ENCODE measurements at regions not wholly inside any gene's neighbourhood (a gene's known extent, or its start where the extent isn't known, plus 50 kb on each side); places are given as distances from the start of the nearest gene placed in this dataset.

- TF ChIP-seq, protein P1, sequence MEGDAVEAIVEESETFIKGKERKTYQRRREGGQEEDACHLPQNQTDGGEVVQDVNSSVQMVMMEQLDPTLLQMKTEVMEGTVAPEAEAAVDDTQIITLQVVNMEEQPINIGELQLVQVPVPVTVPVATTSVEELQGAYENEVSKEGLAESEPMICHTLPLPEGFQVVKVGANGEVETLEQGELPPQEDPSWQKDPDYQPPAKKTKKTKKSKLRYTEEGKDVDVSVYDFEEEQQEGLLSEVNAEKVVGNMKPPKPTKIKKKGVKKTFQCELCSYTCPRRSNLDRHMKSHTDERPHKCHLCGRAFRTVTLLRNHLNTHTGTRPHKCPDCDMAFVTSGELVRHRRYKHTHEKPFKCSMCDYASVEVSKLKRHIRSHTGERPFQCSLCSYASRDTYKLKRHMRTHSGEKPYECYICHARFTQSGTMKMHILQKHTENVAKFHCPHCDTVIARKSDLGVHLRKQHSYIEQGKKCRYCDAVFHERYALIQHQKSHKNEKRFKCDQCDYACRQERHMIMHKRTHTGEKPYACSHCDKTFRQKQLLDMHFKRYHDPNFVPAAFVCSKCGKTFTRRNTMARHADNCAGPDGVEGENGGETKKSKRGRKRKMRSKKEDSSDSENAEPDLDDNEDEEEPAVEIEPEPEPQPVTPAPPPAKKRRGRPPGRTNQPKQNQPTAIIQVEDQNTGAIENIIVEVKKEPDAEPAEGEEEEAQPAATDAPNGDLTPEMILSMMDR (IDR thresholded peaks at IDR 0.05; ENCODE audit: low read depth, low read length) = no peak
- TF ChIP-seq EZH2phosphoT487 (IDR thresholded peaks at IDR 0.05; ENCODE audit: low read depth) = no peak
These were observed 412.5 kb upstream of the PCDH9 start for GRCh38 chr13:67642657-67643056.
